GM19467 (cell line): ENCODE measurements at regions not wholly inside any gene's neighbourhood (a gene's known extent, or its start where the extent isn't known, plus 50 kb on each side); places are given as distances from the start of the nearest gene placed in this dataset.
"Not testable (repeated sequence)": the region's sequence is repeated elsewhere in the genome, so short reads cannot be mapped to it uniquely, and the experiment has no call there.

Experiments
- ATAC-seq: cut with Tn5 transposase; IDR thresholded peaks from one replicate; pipeline ENCODE4 v1.9.1; 2021; ENCODE audit warnings: mild to moderate bottlenecking, moderate library complexity; ENCODE audit not compliant: unreplicated experiment

GRCh38 chr3:194938845-194939531 lies 253.3 kb downstream of the FAM43A start:
- no peak for ATAC-seq

GRCh38 chr3:194939532-194939909 lies 253.8 kb downstream of the FAM43A start:
- no peak for ATAC-seq

- no peak for ATAC-seq
Observed at GRCh38 chr3:194939949-194940770, 254.5 kb downstream of the FAM43A start.

GRCh38 chr3:194941360-194941955 lies 255.8 kb downstream of the FAM43A start:
- no peak for ATAC-seq

- no peak for ATAC-seq
Observed at GRCh38 chr3:194941956-194942511, 256.4 kb downstream of the FAM43A start.

- ATAC-seq = no peak
Observed at GRCh38 chr3:194944526-194944925, 258.8 kb downstream of the FAM43A start.

- ATAC-seq = no peak
Observed at GRCh38 chr3:194945508-194945907, 259.8 kb downstream of the FAM43A start.

- no peak for ATAC-seq
Observed at GRCh38 chr3:194946091-194946490, 260.4 kb downstream of the FAM43A start.

- ATAC-seq = no peak
Observed at GRCh38 chr3:194949592-194949991, 263.9 kb downstream of the FAM43A start.

GRCh38 chr3:194950906-194951628 lies 265.4 kb downstream of the FAM43A start:
- ATAC-seq = no peak

- not testable (repeated sequence) for ATAC-seq
Observed at GRCh38 chr3:194951629-194951920, 265.9 kb downstream of the FAM43A start.

- no peak for ATAC-seq
Observed at GRCh38 chr3:194951931-194952582, 266.4 kb downstream of the FAM43A start.

- ATAC-seq = no peak
Observed at GRCh38 chr3:194952841-194953241, 267.2 kb downstream of the FAM43A start.

GRCh38 chr3:194953291-194953690 lies 267.6 kb downstream of the FAM43A start:
- no peak for ATAC-seq

GRCh38 chr3:194955546-194955945 lies 269.9 kb downstream of the FAM43A start:
- no peak for ATAC-seq

- ATAC-seq = no peak
Observed at GRCh38 chr3:194955979-194956696, 270.5 kb downstream of the FAM43A start.

GRCh38 chr3:194956697-194957396 lies 271.2 kb downstream of the FAM43A start:
- ATAC-seq = no peak

- ATAC-seq = no peak
Observed at GRCh38 chr3:194957743-194958240, 272.1 kb downstream of the FAM43A start.

GRCh38 chr3:194959217-194959616 lies 273.5 kb downstream of the FAM43A start:
- ATAC-seq = no peak
